T-helper 17 cell (primary cell): ENCODE measurements at regions not wholly inside any gene's neighbourhood (a gene's known extent, or its start where the extent isn't known, plus 50 kb on each side); places are given as distances from the start of the nearest gene placed in this dataset.

Source experiments
- ATAC-seq: fragments of 150-1000 bp; cut with Tn5 transposase; 2 replicates; pipeline ENCODE4 v1.10.0; 2021; ENCODE audit warnings: mild to moderate bottlenecking, moderate library complexity
- DNase-seq, 3 donors: peaks; one replicate each; pipeline versions ENCODE4 v3.0.0 to v3.0.0-alpha.2; 2020 to 2021
- H3K9me3 ChIP-seq: one replicate; pipeline ENCODE4 v1.7.0; 2013; ENCODE audit warnings: low read length, mild to moderate bottlenecking; ENCODE audit not compliant: control insufficient read depth, poor library complexity, severe bottlenecking
- H3K27ac Mint-ChIP-seq: one replicate; pipeline ENCODE4 v1.8.0; 2022; ENCODE audit warnings: mild to moderate bottlenecking, moderate library complexity, mixed read lengths
- H3K27me3 Mint-ChIP-seq: one replicate; pipeline ENCODE4 v1.8.0; 2022; ENCODE audit warnings: mixed read lengths
- H3K36me3 Mint-ChIP-seq: one replicate; pipeline ENCODE4 v1.8.0; 2022; ENCODE audit warnings: low read depth, mixed read lengths
- H3K4me1 Mint-ChIP-seq: one replicate; pipeline ENCODE4 v1.8.0; 2022; ENCODE audit warnings: mild to moderate bottlenecking, mixed read lengths
- H3K4me3 Mint-ChIP-seq: one replicate; pipeline ENCODE4 v1.8.0; 2022; ENCODE audit warnings: mild to moderate bottlenecking, moderate library complexity, mixed read lengths

DNA sequence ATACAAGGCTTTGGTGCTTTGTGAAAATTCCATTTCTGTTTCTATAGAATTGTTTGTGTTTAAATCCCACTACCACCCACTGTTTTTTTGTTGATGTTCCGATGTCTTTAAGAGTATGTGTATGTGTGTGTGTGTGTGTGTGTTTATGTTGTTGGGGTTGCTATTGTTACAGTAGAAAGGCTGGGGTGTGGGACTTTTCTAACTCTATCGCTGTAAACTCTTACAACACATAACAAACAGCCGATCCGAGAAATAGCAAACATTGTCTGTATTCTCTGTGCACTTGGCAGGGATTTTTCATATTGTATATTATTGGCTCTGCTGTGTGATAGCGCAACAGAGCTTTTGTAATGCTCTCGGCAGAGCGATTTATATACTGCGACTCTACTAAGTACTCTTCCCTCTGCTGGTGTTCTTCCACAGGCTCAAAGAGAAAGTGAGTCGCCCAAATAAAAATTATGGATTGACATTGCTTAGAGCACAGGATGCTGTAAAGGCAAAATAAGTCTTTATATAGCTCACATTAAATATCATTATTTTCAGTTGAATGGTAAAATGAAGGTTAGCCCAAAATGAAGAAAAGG lies 492.2 kb upstream of the ARRDC3 start:
- ATAC-seq, result no peak
- H3K27ac Mint-ChIP-seq, result no peak overlapping the region
- H3K36me3 Mint-ChIP-seq, result no peaks in the 10 kb centered on the region
- H3K4me1 Mint-ChIP-seq, result no peaks in the 10 kb centered on the region
- H3K4me3 Mint-ChIP-seq, result no peak overlapping the region
- H3K9me3 ChIP-seq, result no peaks in the 10 kb centered on the region
- no peaks in the 10 kb centered on the region for H3K27me3 Mint-ChIP-seq
- DNase-seq, result no peak

DNA sequence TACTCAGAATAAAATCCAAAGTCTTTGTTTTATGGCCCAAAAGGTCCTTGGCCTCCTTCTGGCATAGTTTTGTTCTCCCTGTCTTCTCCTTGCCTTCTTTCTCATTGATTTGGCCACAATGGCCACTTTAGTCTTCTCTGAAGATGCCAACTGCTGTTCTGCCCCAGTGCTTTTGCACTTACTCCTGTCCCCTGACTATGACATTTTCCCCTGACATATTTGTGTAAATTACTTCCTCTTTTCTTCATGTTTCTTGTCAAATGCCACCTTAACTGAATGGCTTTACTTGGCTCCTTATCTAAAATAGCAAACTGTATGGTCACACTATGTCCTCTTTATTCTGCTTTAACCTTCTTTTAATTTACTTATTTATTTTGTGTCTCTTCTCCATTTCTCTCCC lies 484.7 kb upstream of the ARRDC3 start:
- no peak overlapping the region for H3K4me3 Mint-ChIP-seq
- no peak for DNase-seq
- no peak overlapping the region for H3K27ac Mint-ChIP-seq
- H3K9me3 ChIP-seq, result no peaks in the 10 kb centered on the region
- H3K4me1 Mint-ChIP-seq, result no peaks in the 10 kb centered on the region
- H3K36me3 Mint-ChIP-seq, result no peaks in the 10 kb centered on the region
- no peak for ATAC-seq
- H3K27me3 Mint-ChIP-seq, result no peaks in the 10 kb centered on the region

DNA sequence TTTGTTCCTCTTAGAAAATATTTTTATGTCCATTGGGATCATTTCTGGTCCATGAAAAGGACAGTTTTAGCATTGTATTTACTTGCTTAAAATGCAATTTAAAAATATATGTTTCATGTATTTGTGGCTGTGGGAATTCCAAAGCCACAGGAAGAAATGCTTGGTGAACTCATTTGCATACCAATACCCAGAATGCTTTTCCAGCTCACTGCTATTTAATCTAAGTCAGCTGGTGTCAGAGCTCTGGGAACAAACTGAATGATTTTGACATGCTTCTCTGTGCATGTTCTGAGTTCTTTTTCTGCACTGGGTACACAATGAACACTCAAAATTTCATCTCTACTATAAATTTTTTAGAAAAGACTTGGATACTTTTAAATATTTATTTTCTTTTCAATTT lies 482.8 kb upstream of the ARRDC3 start:
- DNase-seq, result no peak
- no peaks in the 10 kb centered on the region for H3K4me1 Mint-ChIP-seq
- H3K9me3 ChIP-seq, result no peaks in the 10 kb centered on the region
- no peak for ATAC-seq
- no peaks in the 10 kb centered on the region for H3K27me3 Mint-ChIP-seq
- H3K4me3 Mint-ChIP-seq, result no peak overlapping the region
- no peak overlapping the region for H3K27ac Mint-ChIP-seq
- no peaks in the 10 kb centered on the region for H3K36me3 Mint-ChIP-seq

DNA sequence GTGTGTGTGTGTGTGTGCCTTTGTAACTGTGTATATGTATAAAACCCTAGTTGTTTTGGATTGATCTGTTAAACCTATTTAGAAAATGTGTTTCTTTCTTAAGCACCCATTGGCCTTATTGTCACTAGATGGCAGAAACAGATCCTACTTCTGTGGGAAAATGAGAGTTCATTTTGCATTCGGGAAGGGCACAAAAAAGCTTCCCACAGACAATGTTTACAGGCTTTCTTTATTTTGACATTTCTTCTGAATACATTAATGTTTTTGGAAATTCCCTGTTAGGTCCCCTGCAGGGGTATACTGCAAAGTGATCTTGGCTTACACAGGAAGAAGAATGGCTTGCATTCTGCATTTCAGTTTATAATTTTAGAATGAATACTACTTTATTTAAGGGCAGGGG lies 481.8 kb upstream of the ARRDC3 start:
- H3K27me3 Mint-ChIP-seq, result no peaks in the 10 kb centered on the region
- no peaks in the 10 kb centered on the region for H3K9me3 ChIP-seq
- DNase-seq, result no peak
- no peaks in the 10 kb centered on the region for H3K36me3 Mint-ChIP-seq
- ATAC-seq, result no peak
- no peak overlapping the region for H3K27ac Mint-ChIP-seq
- no peak overlapping the region for H3K4me3 Mint-ChIP-seq
- no peaks in the 10 kb centered on the region for H3K4me1 Mint-ChIP-seq

DNA sequence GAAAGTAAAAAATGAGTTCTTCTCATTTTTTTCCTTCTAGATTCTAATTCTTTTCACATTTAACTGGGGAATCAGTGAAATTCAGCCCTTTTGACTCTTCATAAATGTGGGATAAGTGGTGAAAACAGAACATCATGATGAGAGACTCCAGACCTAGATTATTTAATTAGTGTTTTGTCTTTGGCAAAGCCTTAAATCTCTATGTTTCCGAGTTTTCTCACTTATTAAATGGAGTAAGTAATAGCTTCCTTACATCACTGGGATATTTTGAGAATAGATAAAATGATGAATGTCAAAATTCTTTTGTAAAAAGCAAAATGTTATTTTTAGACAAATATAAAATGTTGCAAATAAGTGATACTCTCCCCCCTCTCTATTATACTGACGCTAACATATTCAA lies 468.6 kb upstream of the ARRDC3 start:
- H3K4me1 Mint-ChIP-seq, result no peaks in the 10 kb centered on the region
- no peaks in the 10 kb centered on the region for H3K27me3 Mint-ChIP-seq
- H3K36me3 Mint-ChIP-seq, result no peaks in the 10 kb centered on the region
- H3K9me3 ChIP-seq, result no peaks in the 10 kb centered on the region
- no peak overlapping the region for H3K27ac Mint-ChIP-seq
- ATAC-seq (no peak), DNase-seq (no peak)
- H3K4me3 Mint-ChIP-seq, result no peak overlapping the region

DNA sequence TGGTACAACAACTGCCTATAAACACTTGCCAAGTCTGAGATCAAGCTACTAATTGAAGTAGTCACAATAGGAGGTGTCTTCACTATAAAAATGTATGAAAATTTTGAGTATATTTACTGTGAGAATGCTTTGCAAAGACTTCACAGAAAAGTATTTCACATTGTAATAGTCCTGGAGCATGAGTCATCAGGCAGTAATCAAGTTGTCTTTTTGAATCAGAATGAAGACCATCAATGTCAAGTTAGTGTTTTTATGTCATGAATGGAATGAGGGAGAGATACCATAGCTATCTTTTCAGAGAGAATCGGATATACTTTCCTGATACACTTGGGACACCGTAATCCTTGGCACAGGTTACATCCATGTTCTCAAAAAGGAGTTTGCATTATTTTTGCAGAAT lies 466.9 kb upstream of the ARRDC3 start:
- H3K9me3 ChIP-seq, result no peaks in the 10 kb centered on the region
- ATAC-seq (no peak), DNase-seq (no peak)
- Mint-ChIP-seq H3K27ac (no peak overlapping the region), H3K4me1 (no peaks in the 10 kb centered on the region), H3K36me3 (no peaks in the 10 kb centered on the region), H3K4me3 (no peak overlapping the region), H3K27me3 (no peaks in the 10 kb centered on the region)

DNA sequence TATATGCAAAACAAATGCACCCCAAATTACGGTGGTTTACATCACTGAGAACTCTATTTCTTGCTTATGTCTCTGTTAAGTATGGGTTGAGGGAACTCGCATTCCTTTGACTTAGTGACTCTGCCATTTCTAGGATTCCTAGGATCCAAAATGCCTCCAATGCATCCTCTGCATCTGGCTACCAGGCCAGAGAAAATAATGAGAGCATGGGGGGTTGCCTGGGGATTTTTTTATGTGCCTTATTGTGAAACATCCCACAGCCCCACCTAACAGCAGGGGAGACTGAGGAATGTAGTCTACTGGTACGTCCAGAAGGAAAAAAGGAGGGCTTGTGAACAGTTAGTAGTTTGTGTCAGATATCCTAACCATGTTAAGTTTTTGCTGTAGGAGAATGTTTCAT lies 466.0 kb upstream of the ARRDC3 start:
- H3K36me3 Mint-ChIP-seq, result no peaks in the 10 kb centered on the region
- ATAC-seq, result no peak
- H3K4me1 Mint-ChIP-seq, result no peaks in the 10 kb centered on the region
- no peak overlapping the region for H3K27ac Mint-ChIP-seq
- H3K9me3 ChIP-seq, result no peaks in the 10 kb centered on the region
- DNase-seq, result no peak
- H3K4me3 Mint-ChIP-seq, result no peak overlapping the region
- no peaks in the 10 kb centered on the region for H3K27me3 Mint-ChIP-seq

DNA sequence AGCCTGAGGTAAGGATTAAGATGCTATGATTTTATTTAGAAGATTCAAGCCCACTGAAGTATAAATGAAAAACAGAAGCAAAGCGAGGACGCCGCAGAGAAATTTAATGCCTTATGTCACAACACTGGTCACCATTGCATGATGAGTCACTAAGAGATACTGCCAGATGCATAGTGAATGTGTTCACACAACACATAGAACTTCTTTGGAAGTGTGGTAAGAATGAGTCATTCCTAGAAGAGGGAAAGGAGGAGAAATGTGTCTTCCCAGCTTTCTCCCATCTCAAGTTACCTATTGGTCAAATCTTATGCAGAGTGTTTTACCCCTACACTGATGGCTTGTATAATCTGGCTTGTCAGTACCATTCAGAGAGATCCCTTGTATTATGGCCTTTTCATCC lies 465.3 kb upstream of the ARRDC3 start:
- ATAC-seq (no peak), DNase-seq (no peak)
- Mint-ChIP-seq H3K36me3 (no peaks in the 10 kb centered on the region), H3K27ac (no peak overlapping the region), H3K4me3 (no peak overlapping the region), H3K27me3 (no peaks in the 10 kb centered on the region), H3K4me1 (no peaks in the 10 kb centered on the region)
- H3K9me3 ChIP-seq, result no peaks in the 10 kb centered on the region

DNA sequence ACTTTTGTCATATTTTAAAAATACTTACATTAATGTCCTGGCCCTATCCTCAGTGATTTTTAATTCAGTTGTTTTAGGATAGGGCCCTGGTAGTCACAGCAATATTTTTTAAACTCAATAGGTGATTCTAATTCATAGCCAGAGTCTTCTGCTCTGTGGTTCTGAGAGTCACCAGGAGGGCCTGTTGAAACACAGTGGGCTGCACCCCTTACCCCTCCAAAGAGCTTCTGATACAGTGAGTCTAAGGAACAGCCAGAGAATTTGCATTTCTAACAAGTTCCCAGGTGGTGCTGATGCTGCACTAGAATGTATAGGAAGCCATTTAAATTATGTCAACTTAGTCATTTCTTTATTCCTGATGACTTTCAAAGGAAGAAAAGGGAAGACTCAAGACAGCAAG lies 458.3 kb upstream of the ARRDC3 start:
- H3K9me3 ChIP-seq, result no peaks in the 10 kb centered on the region
- DNase-seq (no peak), ATAC-seq (no peak)
- no peaks in the 10 kb centered on the region for H3K36me3 Mint-ChIP-seq
- no peak overlapping the region for H3K27ac Mint-ChIP-seq
- no peaks in the 10 kb centered on the region for H3K27me3 Mint-ChIP-seq
- H3K4me1 Mint-ChIP-seq, result no peaks in the 10 kb centered on the region
- no peak overlapping the region for H3K4me3 Mint-ChIP-seq

DNA sequence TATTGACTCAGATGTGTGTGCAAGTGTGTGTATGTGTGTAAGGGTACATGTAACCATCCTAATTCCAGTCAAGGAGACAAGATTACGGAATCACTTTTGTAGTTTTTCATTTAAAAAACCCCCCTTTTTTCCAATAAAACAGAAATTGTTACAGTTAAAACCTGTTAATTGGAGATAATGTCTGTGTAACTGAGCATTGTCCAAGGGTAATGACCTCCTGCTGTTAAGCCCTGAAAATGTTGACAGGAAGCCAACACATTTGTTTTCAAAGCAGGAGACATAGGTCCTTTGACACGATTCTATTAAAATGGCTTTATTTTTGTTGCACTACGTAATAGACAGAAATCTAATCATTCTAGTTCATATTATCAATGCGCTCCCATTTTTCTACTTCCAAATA lies 457.3 kb upstream of the ARRDC3 start:
- no peaks in the 10 kb centered on the region for H3K4me1 Mint-ChIP-seq
- no peak overlapping the region for H3K27ac Mint-ChIP-seq
- H3K27me3 Mint-ChIP-seq, result no peaks in the 10 kb centered on the region
- ATAC-seq (no peak), DNase-seq (no peak)
- H3K9me3 ChIP-seq, result no peaks in the 10 kb centered on the region
- no peaks in the 10 kb centered on the region for H3K36me3 Mint-ChIP-seq
- no peak overlapping the region for H3K4me3 Mint-ChIP-seq

DNA sequence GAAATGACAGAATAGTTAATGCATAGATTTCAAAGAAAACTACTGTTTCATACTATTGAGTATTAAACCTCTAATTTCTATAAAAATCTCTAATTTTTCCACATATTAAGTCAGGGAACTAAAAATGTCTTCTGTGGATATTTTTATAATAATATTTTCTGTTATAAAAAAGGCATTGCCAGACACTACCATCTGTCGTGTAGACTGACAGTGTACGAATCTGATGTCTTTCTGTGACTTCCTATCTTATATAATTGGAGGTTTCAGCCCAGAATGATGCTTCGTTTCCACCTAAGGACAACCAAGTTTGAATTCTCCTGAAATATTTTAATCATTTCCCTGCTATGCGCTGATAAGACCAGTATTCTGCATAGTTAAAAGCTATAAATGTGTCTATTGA lies 456.6 kb upstream of the ARRDC3 start:
- no peak for ATAC-seq
- DNase-seq, result no peak
- H3K27ac Mint-ChIP-seq, result no peak overlapping the region
- no peaks in the 10 kb centered on the region for H3K4me1 Mint-ChIP-seq
- no peaks in the 10 kb centered on the region for H3K27me3 Mint-ChIP-seq
- no peaks in the 10 kb centered on the region for H3K36me3 Mint-ChIP-seq
- H3K4me3 Mint-ChIP-seq, result no peak overlapping the region
- H3K9me3 ChIP-seq, result no peaks in the 10 kb centered on the region

DNA sequence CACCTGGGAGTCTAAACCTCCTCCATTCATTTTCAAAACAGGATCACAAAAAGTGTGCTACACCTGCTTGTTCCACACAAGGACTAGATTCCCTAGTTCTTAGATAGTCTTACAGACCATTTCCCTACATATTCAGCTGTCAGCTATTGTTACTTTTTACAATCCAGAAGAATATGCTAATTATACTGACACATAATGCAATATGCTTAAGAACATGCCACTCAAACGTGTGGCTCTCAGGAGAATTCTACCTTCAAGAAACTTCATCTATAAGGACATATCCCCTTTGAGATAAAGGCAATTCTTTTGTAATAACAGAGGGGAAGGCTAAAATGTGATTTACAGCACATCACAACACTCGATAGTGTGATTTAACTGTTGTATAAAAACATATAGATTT lies 456.1 kb upstream of the ARRDC3 start:
- H3K27ac Mint-ChIP-seq, result no peak overlapping the region
- ATAC-seq (no peak), DNase-seq (no peak)
- no peaks in the 10 kb centered on the region for H3K4me1 Mint-ChIP-seq
- H3K27me3 Mint-ChIP-seq, result no peaks in the 10 kb centered on the region
- no peak overlapping the region for H3K4me3 Mint-ChIP-seq
- no peaks in the 10 kb centered on the region for H3K9me3 ChIP-seq
- no peaks in the 10 kb centered on the region for H3K36me3 Mint-ChIP-seq

DNA sequence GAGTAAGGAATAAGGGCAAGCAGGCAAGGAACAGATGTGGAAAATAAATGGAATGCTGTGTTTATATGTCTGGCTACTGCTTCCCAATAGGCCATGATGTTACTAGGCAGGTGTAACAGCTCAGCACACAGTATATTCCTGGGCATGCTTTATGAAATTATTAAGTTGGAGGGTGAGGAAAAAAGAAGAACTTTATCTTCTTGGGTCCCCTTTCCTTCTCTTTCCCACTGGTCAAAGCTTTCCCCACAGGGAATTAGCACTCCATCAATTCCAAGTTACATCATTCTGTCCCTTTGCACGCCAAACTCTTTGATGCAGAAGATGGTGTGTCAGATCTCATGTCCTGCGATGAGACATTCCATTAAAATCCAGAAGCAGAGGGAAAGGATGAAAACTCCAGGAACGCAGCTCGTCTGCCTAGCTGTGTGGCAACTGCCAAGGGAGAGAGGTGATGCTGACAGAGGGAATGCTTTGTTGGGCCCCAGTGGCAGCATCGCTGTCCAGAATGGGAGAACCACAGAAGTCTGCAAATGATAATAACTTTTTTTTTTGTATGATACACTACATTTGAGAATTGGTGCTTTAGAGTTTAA lies 447.3 kb upstream of the ARRDC3 start:
- DNase-seq, result no peak

DNA sequence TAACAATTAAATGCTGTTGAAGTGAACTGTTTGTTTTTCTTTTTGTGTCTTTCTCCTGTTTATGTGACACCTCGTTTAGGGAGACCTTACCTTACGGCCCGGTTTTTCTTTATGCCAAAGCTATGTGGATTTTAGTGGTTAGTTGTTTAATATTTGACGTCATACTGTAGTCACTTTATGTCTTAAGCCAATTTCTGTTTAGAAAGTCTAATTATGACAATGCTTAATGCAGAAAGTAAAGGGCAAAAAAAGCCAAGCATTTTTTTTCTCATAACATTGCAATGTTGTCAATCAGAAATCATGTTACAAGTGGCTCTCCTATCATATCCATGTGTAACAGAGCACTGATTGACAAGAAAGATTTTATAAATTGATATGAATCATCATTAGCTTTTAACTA lies 442.5 kb upstream of the ARRDC3 start:
- Mint-ChIP-seq H3K4me3 (no peak overlapping the region), H3K4me1 (no peaks in the 10 kb centered on the region), H3K27ac (no peak overlapping the region), H3K27me3 (no peaks in the 10 kb centered on the region), H3K36me3 (no peaks in the 10 kb centered on the region)
- DNase-seq, result no peak
- no peaks in the 10 kb centered on the region for H3K9me3 ChIP-seq
- ATAC-seq, result no peak

More for the DNA sequence above, 447.3 kb upstream of the ARRDC3 start:
- H3K36me3 Mint-ChIP-seq, result no peaks in the 10 kb centered on the region
- no peaks in the 10 kb centered on the region for H3K9me3 ChIP-seq
- H3K27ac Mint-ChIP-seq, result no peak overlapping the region
- no peak for ATAC-seq
- H3K4me3 Mint-ChIP-seq, result no peak overlapping the region
- H3K4me1 Mint-ChIP-seq, result no peaks in the 10 kb centered on the region
- H3K27me3 Mint-ChIP-seq, result no peaks in the 10 kb centered on the region
